Psoas muscle (tissue), 7 donors: ENCODE measurements at regions not wholly inside any gene's neighbourhood (a gene's known extent, or its start where the extent isn't known, plus 50 kb on each side); places are given as distances from the start of the nearest gene placed in this dataset.

Source experiments
- ATAC-seq, 4 donors: fragments of 200-7000 bp; cut with Tn5 transposase; one replicate each; pipeline ENCODE4 v1.9.1; 2020; ENCODE audit warnings: moderate library complexity in 3 of 4, mild to moderate bottlenecking in 2 of 4
- DNase-seq, 2 donors: peaks; one replicate each; pipeline ENCODE4 v3.0.0-alpha.2; 2020
- H3K27ac ChIP-seq: fragments of 200-600 bp; one replicate; pipeline ENCODE4 v1.8.0; 2022
- H3K27me3 ChIP-seq, 3 donors: fragments of 200-600 bp in 1 of 3; one replicate each; pipeline versions ENCODE4 v1.6.1 to v1.8.0; 2013 to 2022; ENCODE audit warnings: low read length in 2 of 3, mild to moderate bottlenecking in 2 of 3, moderate library complexity in 1 of 3; ENCODE audit not compliant: insufficient read depth in 3 of 3
- H3K36me3 ChIP-seq, 2 donors: fragments of 200-600 bp in 1 of 2; one replicate each; pipeline versions ENCODE4 v1.6.1 to v1.8.0; 2013 to 2022; ENCODE audit warnings: low read depth in 1 of 2, mild to moderate bottlenecking in 1 of 2, moderate library complexity in 1 of 2; ENCODE audit not compliant: insufficient read depth in 1 of 2
- H3K4me1 ChIP-seq: fragments of 200-600 bp; one replicate; pipeline ENCODE4 v1.8.0; 2022
- H3K4me3 ChIP-seq: fragments of 200-600 bp; one replicate; pipeline ENCODE4 v1.8.0; 2022; ENCODE audit warnings: mild to moderate bottlenecking
- H3K9me3 ChIP-seq: fragments of 200-600 bp; one replicate; pipeline ENCODE4 v1.8.0; 2022
- WGBS, 3 donors: extraction: QIAGEN DNeasy Blood & Tissue Kit; methylation state at CpG; one replicate each; pipeline versions ENCODE4 v1.1.6 to v1.1.7; 2013; 5-methylcytosine and 5-hydroxymethylcytosine counted together
- intact Hi-C, 2 donors: fragments of 100-400 bp; cut with DNase I; formaldehyde crosslinking; loops; one replicate each; pipeline versions ENCODE4 v1.11.0 to v1.14.2; 2022
- TF ChIP-seq, protein P1 (sequence below): fragments of 200-600 bp; IDR thresholded peaks from one replicate; pipeline ENCODE4 v1.8.0; 2022; ENCODE audit warnings: antibody characterized with exemption
- donor health status: healthy with polysubstance abuse.
- donor health status: DM: no; HTN: no; CAD: no; lungs with moderate emphysema.
- donor health status: Bipolar disorder and iron deficiency.
- donor health status: healthy.
- donor health status: DM: yes; HTN: yes; CAD: no.
- donor health status: DM: no; HTN: no; CAD: no.
- donor health status: DM: yes; HTN: yes; CAD: no.

- no peaks in the 10 kb centered on the region for H3K4me1 ChIP-seq
- 49 to 54% (median 51%) methylated on average over 10 of the region's 10 CpGs for WGBS, 3 donors
- TF ChIP-seq, protein P1, sequence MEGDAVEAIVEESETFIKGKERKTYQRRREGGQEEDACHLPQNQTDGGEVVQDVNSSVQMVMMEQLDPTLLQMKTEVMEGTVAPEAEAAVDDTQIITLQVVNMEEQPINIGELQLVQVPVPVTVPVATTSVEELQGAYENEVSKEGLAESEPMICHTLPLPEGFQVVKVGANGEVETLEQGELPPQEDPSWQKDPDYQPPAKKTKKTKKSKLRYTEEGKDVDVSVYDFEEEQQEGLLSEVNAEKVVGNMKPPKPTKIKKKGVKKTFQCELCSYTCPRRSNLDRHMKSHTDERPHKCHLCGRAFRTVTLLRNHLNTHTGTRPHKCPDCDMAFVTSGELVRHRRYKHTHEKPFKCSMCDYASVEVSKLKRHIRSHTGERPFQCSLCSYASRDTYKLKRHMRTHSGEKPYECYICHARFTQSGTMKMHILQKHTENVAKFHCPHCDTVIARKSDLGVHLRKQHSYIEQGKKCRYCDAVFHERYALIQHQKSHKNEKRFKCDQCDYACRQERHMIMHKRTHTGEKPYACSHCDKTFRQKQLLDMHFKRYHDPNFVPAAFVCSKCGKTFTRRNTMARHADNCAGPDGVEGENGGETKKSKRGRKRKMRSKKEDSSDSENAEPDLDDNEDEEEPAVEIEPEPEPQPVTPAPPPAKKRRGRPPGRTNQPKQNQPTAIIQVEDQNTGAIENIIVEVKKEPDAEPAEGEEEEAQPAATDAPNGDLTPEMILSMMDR, result no peak
- ATAC-seq, result no peak
- H3K9me3 ChIP-seq, result no peaks in the 10 kb centered on the region
- no peak for DNase-seq
- H3K4me3 ChIP-seq, result no peak overlapping the region
- no peaks in the 10 kb centered on the region for H3K36me3 ChIP-seq
- peaks cover 0 to 9% (median 0%) of the 10 kb centered on the region in 3 donors for H3K27me3 ChIP-seq
- intact Hi-C loops, result no loop called here
- no peak overlapping the region for H3K27ac ChIP-seq
Observed at GRCh38 chr2:12649602-12650400, 66.9 kb upstream of the TRIB2 start.

- Histone ChIP-seq H3K27ac (no peak overlapping the region), H3K27me3 (peaks cover 0 to 9% (median 0%) of the 10 kb centered on the region in 3 donors), H3K36me3 (no peaks in the 10 kb centered on the region), H3K4me1 (no peaks in the 10 kb centered on the region), H3K4me3 (no peak overlapping the region), H3K9me3 (no peaks in the 10 kb centered on the region)
- DNase-seq, result no peak
- TF ChIP-seq, protein P1, result no peak
- no peak for ATAC-seq
- 14 to 25% (median 25%) methylated on average over 8 of the region's 8 CpGs for WGBS, 3 donors
- intact Hi-C loops, result no loop called here
Observed at GRCh38 chr2:12651641-12652040, 65.1 kb upstream of the TRIB2 start.

DNA sequence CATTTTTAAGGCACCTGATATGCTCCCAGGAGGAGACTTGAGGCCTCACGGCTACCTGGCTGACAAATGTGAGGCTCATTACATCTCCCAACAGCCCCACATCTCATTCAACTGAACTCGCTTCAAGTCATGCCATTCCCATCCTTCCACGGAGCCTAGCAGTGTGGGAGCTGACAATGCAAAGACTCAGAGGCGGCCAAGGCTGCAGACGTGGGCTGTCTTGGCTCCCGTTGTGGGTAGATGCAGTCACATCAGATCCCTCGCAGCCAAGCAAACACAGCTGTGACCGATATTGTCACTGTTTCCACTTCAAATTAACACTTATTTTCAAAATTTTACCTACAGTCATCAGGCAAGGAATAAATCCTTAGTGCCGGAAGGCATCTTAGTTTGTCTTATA lies 64.0 kb upstream of the TRIB2 start:
- no peak for DNase-seq

DNA sequence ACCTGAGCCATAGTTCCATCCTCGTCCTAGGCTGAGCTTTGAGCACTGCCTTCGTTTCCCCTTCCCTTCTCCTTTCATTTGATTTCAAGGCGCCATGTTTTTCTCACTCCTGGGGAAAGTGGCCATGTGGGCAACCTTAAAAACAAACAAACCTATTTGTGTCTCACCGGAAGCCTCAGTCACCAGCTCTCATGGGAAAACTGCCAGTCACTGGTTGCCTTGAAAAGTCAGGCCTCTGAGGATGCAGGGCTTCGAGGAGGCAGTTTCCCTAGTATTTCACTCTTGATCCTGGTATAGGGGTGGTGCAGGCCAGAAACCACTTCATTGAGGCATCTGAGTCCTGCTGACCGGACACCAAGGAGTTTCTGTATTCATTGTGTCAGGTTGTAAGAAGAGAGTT lies 59.2 kb upstream of the TRIB2 start:
- H3K27ac ChIP-seq, result no peak overlapping the region
- H3K9me3 ChIP-seq, result no peaks in the 10 kb centered on the region
- H3K36me3 ChIP-seq, result no peaks in the 10 kb centered on the region
- DNase-seq, result no peak
- intact Hi-C loops, result no loop called here
- ATAC-seq, result no peak
- H3K4me3 ChIP-seq, result no peak overlapping the region
- TF ChIP-seq, protein P1, result no peak
- 74 to 94% (median 90%) methylated on average over 6 of the region's 6 CpGs for WGBS, 3 donors
- H3K27me3 ChIP-seq, result no peaks in the 10 kb centered on the region
- no peaks in the 10 kb centered on the region for H3K4me1 ChIP-seq

More for the DNA sequence above, 64.0 kb upstream of the TRIB2 start:
- TF ChIP-seq, protein P1, result no peak
- intact Hi-C loops, result no loop called here
- Histone ChIP-seq H3K27ac (no peak overlapping the region), H3K4me3 (no peak overlapping the region), H3K4me1 (no peaks in the 10 kb centered on the region), H3K27me3 (peaks cover 0 to 9% (median 0%) of the 10 kb centered on the region in 3 donors), H3K9me3 (no peaks in the 10 kb centered on the region), H3K36me3 (no peaks in the 10 kb centered on the region)
- ATAC-seq, result no peak
- WGBS, 3 donors, result 39 to 59% (median 42%) methylated on average over 9 of the region's 9 CpGs
